ENCODE measurements at regions not wholly inside any gene's neighbourhood (a gene's known extent, or its start where the extent isn't known, plus 50 kb on each side); places are given as distances from the start of the nearest gene placed in this dataset.

GRCh38 chr11:47907499-47907898, 59.3 kb upstream of the NUP160 start:
- H3K4me1 ChIP-seq: no peaks in the 10 kb centered on the region
- no peaks in the 10 kb centered on the region for H3K9me3 ChIP-seq
- no peak for TF ChIP-seq POLR2A (IDR thresholded peaks at IDR 0.05)
- no peak for TF ChIP-seq CTCF (IDR thresholded peaks at IDR 0.05)
- 88% methylated on average over 5 of the region's 5 CpGs for WGBS, 2 donors
- no peaks in the 10 kb centered on the region for H3K36me3 ChIP-seq (ENCODE audit: low read depth, missing control alignments)
- DNase-seq: no peak
- intact Hi-C loops (cut with DNase I; ENCODE audit: low total_unique reads): no loop called here
- H3K27ac ChIP-seq: no peak overlapping the region
- H3K4me3 ChIP-seq: no peak overlapping the region
- no peaks in the 10 kb centered on the region for H3K27me3 ChIP-seq

GRCh38 chr11:47906066-47906465, 57.9 kb upstream of the NUP160 start:
- intact Hi-C loops (cut with DNase I; ENCODE audit: low total_unique reads): no loop called here
- no peaks in the 10 kb centered on the region for H3K4me1 ChIP-seq
- H3K27me3 ChIP-seq: no peaks in the 10 kb centered on the region
- no peak overlapping the region for H3K4me3 ChIP-seq
- H3K27ac ChIP-seq: no peak overlapping the region
- no peak for DNase-seq
- no peaks in the 10 kb centered on the region for H3K36me3 ChIP-seq (ENCODE audit: low read depth, missing control alignments)
- no peaks in the 10 kb centered on the region for H3K9me3 ChIP-seq
- TF ChIP-seq CTCF (IDR thresholded peaks at IDR 0.05): no peak
- no peak for TF ChIP-seq POLR2A (IDR thresholded peaks at IDR 0.05)
- WGBS, 2 donors: 82 to 86% methylated on average over 6 of the region's 6 CpGs

- no peak for TF ChIP-seq POLR2A (IDR thresholded peaks at IDR 0.05)
- no peak for TF ChIP-seq CTCF (IDR thresholded peaks at IDR 0.05)
- WGBS, 2 donors: 84 to 87% methylated on average over 19 to 22 of the region's 22 CpGs
- no peaks in the 10 kb centered on the region for H3K9me3 ChIP-seq
- no peaks in the 10 kb centered on the region for H3K27me3 ChIP-seq
- no peaks in the 10 kb centered on the region for H3K4me1 ChIP-seq
- intact Hi-C loops (cut with DNase I; ENCODE audit: low total_unique reads): no loop called here
- no peaks in the 10 kb centered on the region for H3K36me3 ChIP-seq (ENCODE audit: low read depth, missing control alignments)
- no peak overlapping the region for H3K27ac ChIP-seq
- no peak for DNase-seq
- H3K4me3 ChIP-seq: no peak overlapping the region
These were observed 57.4 kb upstream of the NUP160 start for GRCh38 chr11:47905358-47906059.

- Histone ChIP-seq H3K4me3 (no peak overlapping the region), H3K4me1 (no peaks in the 10 kb centered on the region), H3K27ac (no peak overlapping the region), H3K27me3 (no peaks in the 10 kb centered on the region), H3K9me3 (no peaks in the 10 kb centered on the region), H3K36me3 (ENCODE audit: low read depth, missing control alignments) (no peaks in the 10 kb centered on the region)
- 93 to 95% methylated on average over 9 of the region's 9 CpGs for WGBS, 2 donors
- DNase-seq: no peak
- intact Hi-C loops (cut with DNase I; ENCODE audit: low total_unique reads): no loop called here
- TF ChIP-seq POLR2A (IDR thresholded peaks at IDR 0.05) (no peak), CTCF (IDR thresholded peaks at IDR 0.05) (no peak)
These were observed 56.7 kb upstream of the NUP160 start for GRCh38 chr11:47904808-47905207.

- no peak overlapping the region for H3K27ac ChIP-seq
- WGBS, 2 donors: 89 to 97% methylated on average over 3 of the region's 3 CpGs
- H3K4me1 ChIP-seq: no peaks in the 10 kb centered on the region
- TF ChIP-seq CTCF (IDR thresholded peaks at IDR 0.05) (no peak), POLR2A (IDR thresholded peaks at IDR 0.05) (no peak)
- DNase-seq: no peak
- H3K4me3 ChIP-seq: no peak overlapping the region
- H3K36me3 ChIP-seq (ENCODE audit: low read depth, missing control alignments): no peaks in the 10 kb centered on the region
- H3K9me3 ChIP-seq: no peaks in the 10 kb centered on the region
- H3K27me3 ChIP-seq: no peaks in the 10 kb centered on the region
- intact Hi-C loops (cut with DNase I; ENCODE audit: low total_unique reads): no loop called here
These were observed 55.9 kb upstream of the NUP160 start for GRCh38 chr11:47904048-47904447.
